Activated CD8-positive, alpha-beta T cell treated with anti-CD3 and anti-CD28 coated beads for 36 hours (primary cell): ENCODE measurements at regions not wholly inside any gene's neighbourhood (a gene's known extent, or its start where the extent isn't known, plus 50 kb on each side); places are given as distances from the start of the nearest gene placed in this dataset.

Experiments
- ATAC-seq: fragments of 200-7000 bp; cut with Tn5 transposase; one replicate; pipeline ENCODE4 v1.10.0; 2021; ENCODE audit warnings: mild to moderate bottlenecking, moderate library complexity
- CTCF ChIA-PET: fragments of 350-600 bp; sonication (Branson Sonifier 250); formaldehyde crosslinking; loops from one replicate; lab custom pipeline; 2021; ENCODE audit warnings: antibody characterized with exemption; lab: Charles Lee
- POLR2A ChIA-PET: fragments of 350-600 bp; sonication (Branson Sonifier 250); formaldehyde crosslinking; loops from one replicate; lab custom pipeline; 2021; ENCODE audit warnings: antibody characterized with exemption; lab: Charles Lee
- DNase-seq: peaks from one replicate; pipeline ENCODE4 v3.0.0-alpha.2; 2020
- H3K27ac Mint-ChIP-seq: one replicate; pipeline ENCODE4 v1.8.0; 2021; ENCODE audit warnings: mild to moderate bottlenecking, mixed read lengths
- H3K27me3 Mint-ChIP-seq: one replicate; pipeline ENCODE4 v1.8.0; 2021; ENCODE audit warnings: mixed read lengths
- H3K36me3 Mint-ChIP-seq: one replicate; pipeline ENCODE4 v1.8.0; 2021; ENCODE audit warnings: low read depth, mixed read lengths
- H3K4me1 Mint-ChIP-seq: one replicate; pipeline ENCODE4 v1.8.0; 2021; ENCODE audit warnings: low read depth, mixed read lengths
- H3K4me3 Mint-ChIP-seq: one replicate; pipeline ENCODE4 v1.8.0; 2021; ENCODE audit warnings: mild to moderate bottlenecking, moderate library complexity, mixed read lengths
- H3K9me3 Mint-ChIP-seq: one replicate; pipeline ENCODE4 v1.8.0; 2021; ENCODE audit warnings: mixed read lengths
- intact Hi-C: fragments of 100-400 bp; cut with micrococcal nuclease; formaldehyde crosslinking; loops from one replicate; pipeline ENCODE4 v1.10.0; 2022
- TF ChIP-seq, protein P1 (sequence below): fragments of 200-600 bp; IDR thresholded peaks from one replicate; pipeline ENCODE4 v1.8.0; 2022; ENCODE audit warnings: antibody characterized with exemption, mild to moderate bottlenecking

DNA sequence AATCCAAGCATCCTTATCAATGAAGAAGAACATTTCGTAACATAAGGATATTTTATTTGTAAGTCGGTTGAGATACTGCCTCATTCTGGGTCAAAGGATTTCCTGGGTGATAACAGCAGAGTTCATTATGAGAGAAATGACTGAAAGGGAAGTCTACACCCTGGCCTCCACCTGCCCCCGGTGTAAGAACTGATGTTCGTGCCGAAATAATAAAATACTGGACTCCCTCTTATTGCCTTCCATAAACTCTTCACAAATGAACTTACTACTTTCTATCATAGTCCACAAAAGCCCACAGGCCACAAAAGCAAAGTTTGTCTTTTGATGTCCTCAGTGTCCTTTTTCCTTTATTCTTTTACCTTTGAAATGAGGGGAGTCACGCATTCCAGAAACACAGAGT is 174.4 kb downstream of the SERPINI1 start:
- Mint-ChIP-seq H3K4me3 (no peak overlapping the region), H3K27me3 (no peaks in the 10 kb centered on the region), H3K36me3 (no peaks in the 10 kb centered on the region), H3K9me3 (no peaks in the 10 kb centered on the region), H3K4me1 (no peaks in the 10 kb centered on the region), H3K27ac (no peak overlapping the region)
- CTCF ChIA-PET = no interaction called here
- TF ChIP-seq, protein P1, sequence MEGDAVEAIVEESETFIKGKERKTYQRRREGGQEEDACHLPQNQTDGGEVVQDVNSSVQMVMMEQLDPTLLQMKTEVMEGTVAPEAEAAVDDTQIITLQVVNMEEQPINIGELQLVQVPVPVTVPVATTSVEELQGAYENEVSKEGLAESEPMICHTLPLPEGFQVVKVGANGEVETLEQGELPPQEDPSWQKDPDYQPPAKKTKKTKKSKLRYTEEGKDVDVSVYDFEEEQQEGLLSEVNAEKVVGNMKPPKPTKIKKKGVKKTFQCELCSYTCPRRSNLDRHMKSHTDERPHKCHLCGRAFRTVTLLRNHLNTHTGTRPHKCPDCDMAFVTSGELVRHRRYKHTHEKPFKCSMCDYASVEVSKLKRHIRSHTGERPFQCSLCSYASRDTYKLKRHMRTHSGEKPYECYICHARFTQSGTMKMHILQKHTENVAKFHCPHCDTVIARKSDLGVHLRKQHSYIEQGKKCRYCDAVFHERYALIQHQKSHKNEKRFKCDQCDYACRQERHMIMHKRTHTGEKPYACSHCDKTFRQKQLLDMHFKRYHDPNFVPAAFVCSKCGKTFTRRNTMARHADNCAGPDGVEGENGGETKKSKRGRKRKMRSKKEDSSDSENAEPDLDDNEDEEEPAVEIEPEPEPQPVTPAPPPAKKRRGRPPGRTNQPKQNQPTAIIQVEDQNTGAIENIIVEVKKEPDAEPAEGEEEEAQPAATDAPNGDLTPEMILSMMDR = no peak
- intact Hi-C loops = no loop called here
- ATAC-seq (no peak), DNase-seq (no peak)
- POLR2A ChIA-PET = no interaction called here

- TF ChIP-seq, protein P1 = no peak
- H3K4me3 Mint-ChIP-seq = no peak overlapping the region
- no peak overlapping the region for H3K27ac Mint-ChIP-seq
- intact Hi-C loops = no loop called here
- no peaks in the 10 kb centered on the region for H3K36me3 Mint-ChIP-seq
- no peaks in the 10 kb centered on the region for H3K27me3 Mint-ChIP-seq
- H3K4me1 Mint-ChIP-seq = no peaks in the 10 kb centered on the region
- POLR2A ChIA-PET = no interaction called here
- DNase-seq (no peak), ATAC-seq (no peak)
- no peaks in the 10 kb centered on the region for H3K9me3 Mint-ChIP-seq
- CTCF ChIA-PET = no interaction called here
These were observed 174.0 kb downstream of the SERPINI1 start for GRCh38 chr3:167909504-167909896.

DNA sequence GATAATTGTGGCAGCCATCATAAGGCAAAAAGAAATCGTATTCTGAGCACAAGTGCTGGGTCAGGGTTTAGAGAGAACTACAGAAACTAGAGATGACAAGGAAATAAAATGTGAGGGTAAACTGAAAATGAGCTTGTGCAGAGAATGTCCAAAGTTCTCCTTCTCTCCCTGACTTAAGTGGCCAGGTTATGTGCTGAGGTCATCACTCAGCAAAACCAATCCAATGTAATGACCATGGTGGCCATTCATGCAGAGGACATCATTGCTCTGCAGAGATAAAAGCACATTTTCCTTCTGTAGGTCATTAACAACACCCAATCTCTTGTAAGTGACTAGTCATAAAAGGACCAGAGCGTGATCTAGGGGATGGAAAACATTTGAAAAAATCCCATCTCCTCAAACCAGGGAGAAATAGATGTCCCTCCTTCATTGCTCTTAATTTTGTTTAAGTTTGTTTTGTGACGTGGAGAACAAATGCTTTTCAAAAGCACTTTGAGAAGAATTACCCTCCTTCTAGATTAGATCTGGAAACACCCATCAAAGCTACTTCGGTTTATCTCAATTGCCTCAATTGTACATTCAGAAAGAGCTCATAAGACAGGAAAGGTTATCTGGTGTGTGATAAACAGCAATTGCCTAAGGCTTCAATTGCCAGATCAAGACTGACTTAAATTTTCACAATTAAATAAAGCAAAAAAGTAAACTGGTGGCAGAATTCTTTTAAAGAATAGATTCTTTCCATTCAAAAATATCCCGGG is 173.4 kb downstream of the SERPINI1 start:
- no peak for ATAC-seq
- no peak for DNase-seq
- Mint-ChIP-seq H3K27me3 (no peaks in the 10 kb centered on the region), H3K4me1 (no peaks in the 10 kb centered on the region), H3K36me3 (no peaks in the 10 kb centered on the region), H3K9me3 (no peaks in the 10 kb centered on the region), H3K4me3 (no peak overlapping the region), H3K27ac (no peak overlapping the region)
- TF ChIP-seq, protein P1 = no peak
- ChIA-PET POLR2A (no interaction called here), CTCF (no interaction called here)
- intact Hi-C loops = no loop called here

GRCh38 chr3:167908221-167908620 is 172.7 kb downstream of the SERPINI1 start:
- H3K27ac Mint-ChIP-seq = no peak overlapping the region
- no peak for ATAC-seq
- intact Hi-C loops = no loop called here

GRCh38 chr3:167901138-167901537 is 165.6 kb downstream of the SERPINI1 start:
- Mint-ChIP-seq H3K36me3 (no peaks in the 10 kb centered on the region), H3K27me3 (peaks cover 8% of the 10 kb centered on the region), H3K4me3 (no peak overlapping the region), H3K9me3 (no peaks in the 10 kb centered on the region), H3K4me1 (no peaks in the 10 kb centered on the region), H3K27ac (no peak overlapping the region)
- ChIA-PET POLR2A (no interaction called here), CTCF (no interaction called here)
- no peak for DNase-seq
- TF ChIP-seq, protein P1 = no peak
- intact Hi-C loops = no loop called here
- no peak for ATAC-seq

More at GRCh38 chr3:167908221-167908620, 172.7 kb downstream of the SERPINI1 start:
- H3K4me3 Mint-ChIP-seq = no peak overlapping the region
- DNase-seq = no peak
- TF ChIP-seq, protein P1 = no peak
- H3K4me1 Mint-ChIP-seq = no peaks in the 10 kb centered on the region
- H3K27me3 Mint-ChIP-seq = peaks cover 4% of the 10 kb centered on the region
- ChIA-PET CTCF (no interaction called here), POLR2A (no interaction called here)
- H3K9me3 Mint-ChIP-seq = no peaks in the 10 kb centered on the region
- H3K36me3 Mint-ChIP-seq = no peaks in the 10 kb centered on the region
